Activated gamma-delta T cell treated with Interleukin-2 at 50 U/mL for 16 hours (primary cell): ENCODE measurements at regions not wholly inside any gene's neighbourhood (a gene's known extent, or its start where the extent isn't known, plus 50 kb on each side); places are given as distances from the start of the nearest gene placed in this dataset.

Experiments used
- DNase-seq: peaks from one replicate; pipeline ENCODE4 v3.0.0-alpha.2; 2020

GRCh38 chr1:99170516-99170915, 93.8 kb upstream of the PLPPR4 start:
- DNase-seq: no peak

DNA sequence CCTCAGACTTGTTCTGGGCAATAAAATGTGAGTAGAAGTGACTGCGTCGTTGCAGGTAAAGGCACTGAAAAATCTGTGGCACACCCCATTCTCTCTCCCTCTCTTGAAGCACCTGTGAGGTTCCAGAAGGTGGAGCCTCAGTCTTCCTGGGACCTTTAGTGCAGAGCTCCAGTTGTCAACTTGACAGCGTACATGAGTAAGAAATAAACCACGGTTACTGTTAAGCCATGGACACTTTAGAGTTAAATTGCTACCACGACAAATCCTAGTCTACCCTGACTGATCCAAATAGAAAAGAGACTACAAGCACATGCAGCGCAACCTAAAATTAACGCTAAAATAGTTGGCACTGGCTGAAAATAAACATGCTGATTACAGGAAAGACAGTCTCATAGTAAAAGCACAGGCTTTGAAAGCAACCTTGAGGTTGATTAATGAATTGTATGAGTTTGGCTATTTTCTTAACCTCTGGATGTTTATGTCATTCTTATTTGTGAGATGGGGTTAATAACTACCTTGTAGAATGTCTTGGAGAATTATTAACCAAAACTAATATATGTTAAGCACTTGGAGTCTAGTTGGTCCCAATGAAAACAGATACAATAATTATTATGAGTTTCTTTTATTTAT, 93.0 kb upstream of the PLPPR4 start:
- no peak for DNase-seq

- DNase-seq: no peak
Measured at GRCh38 chr1:99173282-99173681, 91.0 kb upstream of the PLPPR4 start.

- DNase-seq: no peak
Measured at GRCh38 chr1:99173900-99174299, 90.4 kb upstream of the PLPPR4 start.

DNA sequence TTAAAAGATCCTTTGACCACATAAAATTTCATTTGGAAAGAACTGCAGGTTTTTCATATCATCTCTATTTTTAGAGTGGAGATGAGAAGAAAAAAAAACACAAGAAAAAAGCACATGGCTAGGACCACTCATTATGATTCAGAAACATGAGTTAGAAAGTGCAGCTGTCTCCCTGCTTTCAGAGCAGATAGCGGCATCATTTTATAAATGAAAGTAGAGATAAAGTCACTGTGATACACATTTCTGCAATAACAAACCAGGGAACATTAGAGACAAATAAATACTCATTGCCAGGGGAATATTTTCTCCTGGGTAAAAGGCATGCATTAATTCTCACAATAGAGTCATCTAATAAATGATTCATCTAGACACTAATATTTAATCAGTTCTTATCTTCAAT, 87.5 kb upstream of the PLPPR4 start:
- no peak for DNase-seq

DNA sequence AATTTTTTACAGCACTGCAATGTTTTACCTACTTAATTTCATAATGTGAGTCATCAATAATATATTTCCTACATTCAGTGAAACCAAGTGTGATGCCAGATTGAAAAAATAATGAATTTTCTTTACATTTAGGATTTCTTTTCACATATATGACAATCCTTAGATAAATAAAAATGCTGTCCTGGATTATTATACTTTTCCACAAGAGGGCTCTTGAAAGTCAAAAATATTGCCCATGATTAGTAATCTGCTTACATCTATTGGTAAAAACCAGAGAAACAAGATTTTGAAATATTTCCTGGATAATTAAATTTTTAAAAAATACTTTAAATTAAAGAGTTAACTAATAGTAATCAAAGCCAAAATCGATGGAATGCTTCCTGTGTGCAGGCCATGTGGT, 86.8 kb upstream of the PLPPR4 start:
- no peak for DNase-seq

DNA sequence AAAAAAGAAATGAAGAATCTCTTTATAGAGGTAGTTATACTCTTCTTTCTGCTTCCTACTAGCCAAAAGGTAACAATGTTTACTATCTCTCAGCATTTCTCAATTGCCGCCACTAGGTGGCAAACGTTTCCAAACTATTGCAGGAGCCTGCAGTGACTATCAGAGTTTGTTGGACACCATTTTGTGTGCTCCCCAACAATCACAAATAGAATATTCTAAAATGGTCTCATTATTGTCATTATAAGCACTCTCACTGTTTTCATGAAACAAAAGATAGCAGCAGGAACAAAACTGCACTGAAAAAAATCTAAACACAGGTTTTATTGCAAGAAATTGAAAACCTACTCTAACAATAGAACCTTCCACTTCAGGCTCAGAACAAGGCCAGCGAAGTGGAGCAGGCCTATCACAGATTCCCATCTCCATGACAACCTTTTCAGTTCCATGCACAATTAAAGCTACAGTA, 83.9 kb upstream of the PLPPR4 start:
- peak; percentile 51 for DNase-seq

- no peak for DNase-seq
Measured at GRCh38 chr1:99180915-99181314, 83.4 kb upstream of the PLPPR4 start.

GRCh38 chr1:99181892-99182291, 82.4 kb upstream of the PLPPR4 start:
- no peak for DNase-seq

GRCh38 chr1:99185196-99185595, 79.1 kb upstream of the PLPPR4 start:
- DNase-seq: no peak

DNA sequence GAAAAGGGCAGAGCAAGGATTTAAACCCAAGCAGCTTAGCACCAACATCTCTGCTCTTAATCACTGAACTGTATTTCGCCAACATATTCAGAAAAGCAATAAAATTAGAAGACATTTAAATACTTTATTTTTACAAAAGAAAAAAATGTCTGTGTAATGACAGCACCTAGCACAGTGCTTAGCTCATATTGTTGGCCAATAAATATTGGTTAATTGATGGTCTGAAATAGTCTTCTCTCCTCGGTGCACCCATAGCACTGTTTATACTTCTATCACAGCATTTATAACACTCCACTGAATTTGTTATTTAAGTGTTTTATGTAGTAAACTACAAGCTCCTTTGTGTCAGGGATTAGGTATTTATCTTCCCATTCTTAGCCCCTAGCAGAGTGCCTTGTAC, 70.9 kb upstream of the PLPPR4 start:
- no peak for DNase-seq

GRCh38 chr1:99198393-99198792, 65.9 kb upstream of the PLPPR4 start:
- no peak for DNase-seq

DNA sequence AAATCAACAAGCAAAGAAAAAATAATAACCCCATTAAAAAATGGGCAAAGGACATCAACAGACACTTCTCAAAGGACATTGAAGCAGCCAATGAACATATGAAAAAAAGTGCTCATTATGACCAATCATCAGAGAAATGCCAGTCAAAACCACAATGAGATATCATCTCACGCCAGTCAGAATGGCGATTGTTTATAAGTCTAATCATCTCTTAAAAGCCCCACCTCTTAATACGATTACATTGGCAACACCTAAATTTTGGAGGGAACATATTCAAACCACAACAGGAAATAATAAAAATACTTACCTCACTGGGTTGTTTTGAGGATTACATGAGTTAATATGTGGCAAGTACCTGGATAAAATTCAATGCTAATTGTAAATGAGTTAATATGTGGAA, 57.1 kb upstream of the PLPPR4 start:
- no peak for DNase-seq
